K562 (cell line): ENCODE measurements at regions not wholly inside any gene's neighbourhood (a gene's known extent, or its start where the extent isn't known, plus 50 kb on each side); places are given as distances from the start of the nearest gene placed in this dataset.

Source experiments
- ATAC-seq: fragments of 200-7000 bp; cut with Tn5 transposase; 3 replicates; pipeline ENCODE4 v1.9.1; 2020; ENCODE audit warnings: moderate library complexity
- BruUV-seq: library from RNA; stranded (reverse); fragments of 400-500 nt; replicated peaks from 2 replicates; lab custom pipeline; 2021; lab: Mats Ljungman, UMichigan
- CTCF ChIA-PET: fragments of 300-600 bp; formaldehyde crosslinking; extraction: SDS; loops from one replicate; lab custom pipeline; 2021; ENCODE audit warnings: low intra/inter-chr PET ratio; lab: Yijun Ruan, JAX
- POLR2A ChIA-PET: fragments of 300-600, 350-650 bp; sonication (Branson Sonifier 250); formaldehyde crosslinking; extraction: SDS; loops from one replicate; lab custom pipeline; 2021; ENCODE audit warnings: antibody characterized with exemption, inconsistent platforms; lab: Yijun Ruan, JAX
- DNase-seq, 4 experiments: peaks; one replicate each; pipeline versions ENCODE4 v3.0.0 to v3.0.0-alpha.2; 2011 to 2018; ENCODE audit warnings: low spot score in 3 of 4, mixed read lengths in 3 of 4; ENCODE audit errors: extremely low read depth in 1 of 4
- FAIRE-seq: peaks from 2 replicates; lab custom pipeline; 2011; peaks lifted over from hg19 to GRCh38; lab: Jason Lieb, UNC
- H2AFZ ChIP-seq: 2 replicates; pipeline ENCODE4 v1.6.0; 2011; ENCODE audit warnings: low read depth, low read length, control low read depth, inconsistent platforms
- H3K27ac ChIP-seq: fragments of 200-600 bp; 3 replicates; pipeline ENCODE4 v1.8.0; 2011; ENCODE audit warnings: low read depth, mild to moderate bottlenecking, control low read depth, inconsistent platforms, low read length, moderate library complexity, mixed read lengths; ENCODE audit errors: extremely low read depth
- H3K27me3 ChIP-seq, 2 experiments: fragments of 300-600 bp in 1 of 2; 2 replicates in 1 of 2; 3 replicates in 1 of 2; pipeline versions ENCODE4 v1.6.0 to v1.8.0; 2011; ENCODE audit warnings: inconsistent platforms in 2 of 2, low read length in 2 of 2, mild to moderate bottlenecking in 1 of 2, mixed read lengths in 1 of 2, moderate library complexity in 1 of 2; ENCODE audit not compliant: control insufficient read depth in 2 of 2, insufficient read depth in 2 of 2
- H3K36me3 ChIP-seq: fragments of 300-600 bp; 3 replicates; pipeline ENCODE4 v1.8.0; 2011; ENCODE audit warnings: mild to moderate bottlenecking, low read length, inconsistent platforms; ENCODE audit not compliant: control insufficient read depth, insufficient read depth
- H3K4me1 ChIP-seq, 2 experiments: fragments of 200-600 bp in 1 of 2; replicated peaks in 1 of 2; 2 replicates in 1 of 2; 3 replicates in 1 of 2; pipeline versions ENCODE4 v1.5.1 to v1.8.0; 2011; ENCODE audit warnings: inconsistent platforms in 2 of 2, low read length in 2 of 2, mild to moderate bottlenecking in 1 of 2, mixed read lengths in 1 of 2, moderate library complexity in 1 of 2; ENCODE audit not compliant: control insufficient read depth in 2 of 2, insufficient read depth in 2 of 2
- H3K4me2 ChIP-seq: 2 replicates; pipeline ENCODE4 v1.6.1; 2011; ENCODE audit warnings: low read length, control low read depth, inconsistent platforms, mixed read lengths; ENCODE audit not compliant: insufficient read depth
- H3K4me3 ChIP-seq: fragments of 200-600 bp; sonication (generic), shearing (Covaris generic); 2 replicates; pipeline ENCODE4 v1.5.1; 2016; ENCODE audit warnings: control low read depth, inconsistent platforms
- H3K79me2 ChIP-seq: fragments of 200-600 bp; 3 replicates; pipeline ENCODE4 v1.8.0; 2011; ENCODE audit warnings: low read length, inconsistent platforms; ENCODE audit not compliant: control insufficient read depth, insufficient read depth
- H3K9ac ChIP-seq, 2 experiments: 2 replicates each; pipeline versions ENCODE4 v1.6.0 to v1.6.1; 2011; ENCODE audit warnings: low read depth in 2 of 2, low read length in 2 of 2, control low read depth in 1 of 2, inconsistent platforms in 1 of 2, mild to moderate bottlenecking in 1 of 2, mixed read lengths in 1 of 2; ENCODE audit not compliant: insufficient read depth in 1 of 2
- H3K9me1 ChIP-seq: one replicate; pipeline ENCODE4 v1.6.0; 2011; ENCODE audit warnings: inconsistent platforms, mild to moderate bottlenecking, low read length, moderate library complexity; ENCODE audit not compliant: control insufficient read depth, insufficient read depth
- H3K9me3 ChIP-seq: replicated peaks from 2 replicates; pipeline ENCODE4 v1.5.1; 2011; ENCODE audit warnings: low read depth, low read length, inconsistent platforms; ENCODE audit not compliant: control insufficient read depth, insufficient read depth
- H4K20me1 ChIP-seq: replicated peaks from 2 replicates; pipeline ENCODE4 v1.6.1; 2011; ENCODE audit warnings: low read length, inconsistent platforms, mixed read lengths; ENCODE audit not compliant: control insufficient read depth, insufficient read depth
- ARID3A ChIP-seq: IDR thresholded peaks from 2 replicates; pipeline ENCODE4 v1.6.1; 2012; ENCODE audit warnings: low read depth, low read length, improper control_type of control experiment, borderline replicate concordance
- CCAR2 ChIP-seq: fragments of 200-400 bp; formaldehyde crosslinking; IDR thresholded peaks from 2 replicates; pipeline ENCODE4 v1.6.1; 2017; ENCODE audit warnings: mild to moderate bottlenecking, low read depth, low read length
- CXXC5 ChIP-seq: fragments of 250-450 bp; sonication (Bioruptor Pico); IDR thresholded peaks from 2 replicates; pipeline ENCODE4 v1.8.0; 2022; ENCODE audit warnings: inconsistent platforms, mild to moderate bottlenecking, moderate library complexity
- FOXJ3 ChIP-seq: sonication (generic); formaldehyde crosslinking; IDR thresholded peaks from 2 replicates; pipeline ENCODE4 v1.4.0; 2020; ENCODE audit warnings: mild to moderate bottlenecking, missing genetic modification reagents
- ILK ChIP-seq: fragments of 450-650 bp; IDR thresholded peaks from 2 replicates; pipeline ENCODE4 v1.6.1; 2016; ENCODE audit warnings: missing genetic modification characterization, low read depth, mild to moderate bottlenecking, missing compliant biosample characterization, moderate library complexity, borderline replicate concordance
- MTA3 ChIP-seq: fragments of 450-650 bp; formaldehyde crosslinking; IDR thresholded peaks from 2 replicates; pipeline ENCODE4 v1.6.1; 2017; ENCODE audit warnings: mild to moderate bottlenecking, borderline replicate concordance
- PRMT5 ChIP-seq: sonication (generic); formaldehyde crosslinking; IDR thresholded peaks from 2 replicates; pipeline ENCODE4 v1.5.0; 2020; ENCODE audit warnings: missing genetic modification reagents
- RB1 ChIP-seq: fragments of 450-650 bp; IDR thresholded peaks from 2 replicates; pipeline ENCODE4 v1.6.1; 2017; ENCODE audit warnings: low read depth, mild to moderate bottlenecking
- RFX7 ChIP-seq: fragments of 250-450 bp; sonication (Bioruptor Pico); IDR thresholded peaks from 2 replicates; pipeline ENCODE4 v1.5.1; 2021; ENCODE audit warnings: mild to moderate bottlenecking
- SIN3A ChIP-seq, 2 experiments: fragments of 150-350 bp in 1 of 2; IDR thresholded peaks; 2 replicates each; pipeline ENCODE4 v1.6.1; 2011 to 2016; ENCODE audit warnings: borderline replicate concordance in 2 of 2, low read depth in 2 of 2, low read length in 2 of 2, mild to moderate bottlenecking in 2 of 2, moderate library complexity in 2 of 2; ENCODE audit not compliant: control insufficient read depth in 1 of 2
- SMARCA5 ChIP-seq: fragments of 450-650 bp; IDR thresholded peaks from 2 replicates; pipeline ENCODE4 v1.6.1; 2016
- STAT5B ChIP-seq: fragments of 250-450 bp; sonication (Bioruptor Pico); IDR thresholded peaks from 2 replicates; pipeline ENCODE4 v1.8.0; 2021; ENCODE audit warnings: mild to moderate bottlenecking, inconsistent platforms
- ZFP30 ChIP-seq: fragments of 250-450 bp; sonication (Bioruptor Pico); IDR thresholded peaks from 2 replicates; pipeline ENCODE4 v1.8.0; 2022; ENCODE audit warnings: moderate library complexity, mild to moderate bottlenecking, inconsistent platforms, borderline replicate concordance
- ZNF174 ChIP-seq: fragments of 250-450 bp; sonication (Bioruptor Pico); IDR thresholded peaks from 2 replicates; pipeline ENCODE4 v1.4.0; 2020; ENCODE audit warnings: mild to moderate bottlenecking
- ZNF780A ChIP-seq: fragments of 250-450 bp; sonication (Bioruptor Pico); IDR thresholded peaks from 2 replicates; pipeline ENCODE4 v1.5.0; 2021; ENCODE audit warnings: mild to moderate bottlenecking
- WGBS: fragments of 100-300 bp; shearing (Covaris generic); methylation state at CpG from one replicate; pipeline ENCODE4 v1.1.6; 2016; ENCODE audit warnings: low coverage, mixed read lengths; ENCODE audit not compliant: insufficient coverage; ENCODE audit errors: missing lambda C conversion rate; 5-methylcytosine and 5-hydroxymethylcytosine counted together
- in situ Hi-C: fragments of 300-500 bp; cut with MboI; formaldehyde crosslinking; loops from 4 replicates; pipeline ENCODE4 v1.15.0; 2018; ENCODE audit warnings: inconsistent platforms, mixed read lengths
- intact Hi-C: fragments of 100-400 bp; cut with micrococcal nuclease; formaldehyde crosslinking; loops from 2 replicates; pipeline ENCODE4 v1.14.2; 2022
- TF ChIP-seq, protein P1 (sequence below): fragments of 450-650 bp; IDR thresholded peaks from 2 replicates; pipeline ENCODE4 v1.6.1; 2018; ENCODE audit warnings: mild to moderate bottlenecking, low read depth; ENCODE audit not compliant: partially characterized antibody
- TF ChIP-seq, protein P2 (sequence below): fragments of 450-650 bp; formaldehyde crosslinking; IDR thresholded peaks from 2 replicates; pipeline ENCODE4 v1.4.0; 2020; ENCODE audit warnings: mild to moderate bottlenecking
- TF ChIP-seq, protein P3 (sequence below), 2 experiments: fragments of 450-650 bp in 1 of 2; sonication (generic) in 1 of 2; formaldehyde crosslinking in 1 of 2; IDR thresholded peaks in 1 of 2; conservative IDR thresholded peaks in 1 of 2; 2 replicates each; pipeline versions ENCODE4 v1.6.1 to v1.8.1; 2016 to 2023; ENCODE audit warnings: mild to moderate bottlenecking in 2 of 2, moderate library complexity in 2 of 2, inconsistent platforms in 1 of 2, missing genetic modification reagents in 1 of 2

- TF ChIP-seq ZFP30 (CRISPR knock-in tag): no peak
- no peak for TF ChIP-seq MTA3
Measured at GRCh38 chr4:187893418-187893817, 102.2 kb upstream of the ZFP42 start (continued).

GRCh38 chr4:187903106-187903505, 92.5 kb upstream of the ZFP42 start:
- intact Hi-C loops: no loop called here
- ChIA-PET CTCF (no interaction called here), POLR2A (no interaction called here)
- Histone ChIP-seq H3K27me3 (no peaks in the 10 kb centered on the region), H3K79me2 (no peaks in the 10 kb centered on the region), H3K27ac (no peak overlapping the region), H3K9me3 (no peaks in the 10 kb centered on the region), H3K9me1 (no peaks in the 10 kb centered on the region), H4K20me1 (no peaks in the 10 kb centered on the region), H3K4me2 (no peak overlapping the region), H3K4me3 (no peak overlapping the region), H2AFZ (no peak overlapping the region), H3K36me3 (no peaks in the 10 kb centered on the region), H3K9ac (no peak overlapping the region), H3K4me1 (no peaks in the 10 kb centered on the region)
- WGBS: 0% methylated on average over 5 of the region's 5 CpGs
- in situ Hi-C loops: no loop called here
- DNase-seq: no peak
- no peak for ATAC-seq
- BruUV-seq: no TSS peak
- FAIRE-seq: no peak
- no peak for TF ChIP-seq ILK
- TF ChIP-seq CCAR2: no peak
- no peak for TF ChIP-seq FOXJ3 (CRISPR knock-in tag)
- TF ChIP-seq, protein P1, sequence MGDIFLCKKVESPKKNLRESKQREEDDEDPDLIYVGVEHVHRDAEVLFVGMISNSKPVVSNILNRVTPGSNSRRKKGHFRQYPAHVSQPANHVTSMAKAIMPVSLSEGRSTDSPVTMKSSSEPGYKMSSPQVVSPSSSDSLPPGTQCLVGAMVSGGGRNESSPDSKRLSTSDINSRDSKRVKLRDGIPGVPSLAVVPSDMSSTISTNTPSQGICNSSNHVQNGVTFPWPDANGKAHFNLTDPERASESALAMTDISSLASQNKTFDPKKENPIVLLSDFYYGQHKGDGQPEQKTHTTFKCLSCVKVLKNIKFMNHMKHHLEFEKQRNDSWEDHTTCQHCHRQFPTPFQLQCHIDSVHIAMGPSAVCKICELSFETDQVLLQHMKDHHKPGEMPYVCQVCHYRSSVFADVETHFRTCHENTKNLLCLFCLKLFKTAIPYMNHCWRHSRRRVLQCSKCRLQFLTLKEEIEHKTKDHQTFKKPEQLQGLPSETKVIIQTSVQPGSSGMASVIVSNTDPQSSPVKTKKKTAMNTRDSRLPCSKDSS: no peak
- TF ChIP-seq, protein P2, sequence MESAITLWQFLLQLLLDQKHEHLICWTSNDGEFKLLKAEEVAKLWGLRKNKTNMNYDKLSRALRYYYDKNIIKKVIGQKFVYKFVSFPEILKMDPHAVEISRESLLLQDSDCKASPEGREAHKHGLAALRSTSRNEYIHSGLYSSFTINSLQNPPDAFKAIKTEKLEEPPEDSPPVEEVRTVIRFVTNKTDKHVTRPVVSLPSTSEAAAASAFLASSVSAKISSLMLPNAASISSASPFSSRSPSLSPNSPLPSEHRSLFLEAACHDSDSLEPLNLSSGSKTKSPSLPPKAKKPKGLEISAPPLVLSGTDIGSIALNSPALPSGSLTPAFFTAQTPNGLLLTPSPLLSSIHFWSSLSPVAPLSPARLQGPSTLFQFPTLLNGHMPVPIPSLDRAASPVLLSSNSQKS (CRISPR knock-in tag): no peak
- TF ChIP-seq SIN3A (IDR thresholded peaks at IDR 0.05; ENCODE audit: borderline replicate concordance in 2 of 2, control insufficient read depth in 1 of 2, low read depth in 2 of 2, low read length in 2 of 2): no peak
- no peak for TF ChIP-seq ZNF780A (CRISPR knock-in tag)
- TF ChIP-seq, protein P3, sequence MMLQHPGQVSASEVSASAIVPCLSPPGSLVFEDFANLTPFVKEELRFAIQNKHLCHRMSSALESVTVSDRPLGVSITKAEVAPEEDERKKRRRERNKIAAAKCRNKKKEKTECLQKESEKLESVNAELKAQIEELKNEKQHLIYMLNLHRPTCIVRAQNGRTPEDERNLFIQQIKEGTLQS (IDR thresholded peaks at IDR 0.05): no peak
- TF ChIP-seq, protein P3 (CRISPR knock-in tag; conservative IDR thresholded peaks at IDR 0.05): no peak
- TF ChIP-seq RFX7 (CRISPR knock-in tag): no peak
- TF ChIP-seq SMARCA5: no peak
- TF ChIP-seq PRMT5 (CRISPR knock-in tag): no peak
- no peak for TF ChIP-seq ARID3A
- TF ChIP-seq ZNF174 (CRISPR knock-in tag): no peak
- TF ChIP-seq CXXC5 (CRISPR knock-in tag): no peak
- TF ChIP-seq RB1: no peak
- TF ChIP-seq STAT5B (CRISPR knock-in tag): no peak
